GM04504 (cell line): ENCODE measurements at regions not wholly inside any gene's neighbourhood (a gene's known extent, or its start where the extent isn't known, plus 50 kb on each side); places are given as distances from the start of the nearest gene placed in this dataset.
A peak's percentile ranks its signal among the peaks of the same experiment; 100 is the strongest.
"Not testable (repeated sequence)": the region's sequence is repeated elsewhere in the genome, so short reads cannot be mapped to it uniquely, and the experiment has no call there.

Experiments
- DNase-seq: peaks from one replicate; pipeline ENCODE4 v3.0.0-alpha.2; 2012; ENCODE audit warnings: low read depth

- DNase-seq = peak; percentile 0
Observed at GRCh38 chr9:41367301-41367700, 178.2 kb upstream of the ZNG1F start.

DNA sequence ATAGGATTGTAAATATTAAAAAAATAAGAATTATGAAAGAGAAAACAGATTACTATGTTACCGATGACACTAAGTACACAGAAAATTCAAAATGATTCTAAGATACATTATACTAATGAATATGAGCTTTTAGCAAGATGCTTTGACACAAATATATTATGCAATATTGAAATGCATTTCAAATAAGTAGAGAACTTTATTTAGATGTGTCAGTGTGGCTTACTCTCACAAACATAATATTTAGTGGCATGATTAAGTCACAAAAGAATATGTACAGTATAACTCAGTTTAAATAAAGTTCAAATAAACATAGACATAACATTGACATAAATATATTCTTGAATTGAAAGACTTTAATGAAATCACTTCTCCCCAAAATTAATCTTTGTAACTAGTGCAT is 172.7 kb upstream of the ZNG1F start:
- DNase-seq = not testable (repeated sequence)

DNA sequence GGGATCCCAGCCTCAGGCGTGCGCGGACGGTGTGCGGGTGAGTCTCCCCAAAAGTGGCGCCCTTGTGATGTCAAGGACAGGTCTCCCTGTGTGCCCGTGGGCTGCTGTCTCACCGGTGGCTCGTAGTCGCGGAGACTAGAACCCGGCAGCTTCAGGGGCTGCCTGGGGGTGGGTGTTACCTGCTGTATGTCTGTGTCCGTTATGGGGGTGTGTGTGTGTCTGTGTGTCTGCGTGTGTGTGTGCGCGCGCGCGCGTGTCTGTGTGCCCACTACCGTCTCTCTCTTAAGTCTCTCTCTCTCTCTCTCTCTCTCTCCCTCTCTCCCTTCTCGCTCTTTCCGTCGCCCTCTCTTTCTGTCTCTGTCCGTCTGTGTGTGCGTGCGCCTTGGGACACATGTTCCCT is 170.0 kb upstream of the ZNG1F start:
- DNase-seq = peak; percentile 9

DNA sequence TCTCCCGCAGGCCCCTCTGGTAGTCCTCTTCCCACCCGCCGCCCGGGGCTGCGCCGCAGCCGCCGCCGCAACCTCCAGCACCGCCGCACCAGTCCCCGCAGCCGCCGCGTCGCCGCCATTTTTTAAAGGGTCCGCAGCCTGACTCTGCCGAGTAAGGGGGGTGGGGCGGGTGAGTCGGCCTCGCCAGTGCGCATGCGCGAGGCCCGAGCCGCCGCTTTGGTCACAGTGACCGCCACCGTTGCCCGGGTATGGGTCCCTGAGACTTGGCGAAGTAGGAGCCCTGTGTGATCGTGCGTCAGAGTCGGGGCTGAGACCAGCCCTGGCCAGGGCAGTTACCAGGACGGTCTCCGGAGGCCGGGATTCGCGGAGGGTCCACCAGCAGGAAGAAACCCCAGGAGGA is 169.6 kb upstream of the ZNG1F start:
- peak; percentile 38 for DNase-seq

DNA sequence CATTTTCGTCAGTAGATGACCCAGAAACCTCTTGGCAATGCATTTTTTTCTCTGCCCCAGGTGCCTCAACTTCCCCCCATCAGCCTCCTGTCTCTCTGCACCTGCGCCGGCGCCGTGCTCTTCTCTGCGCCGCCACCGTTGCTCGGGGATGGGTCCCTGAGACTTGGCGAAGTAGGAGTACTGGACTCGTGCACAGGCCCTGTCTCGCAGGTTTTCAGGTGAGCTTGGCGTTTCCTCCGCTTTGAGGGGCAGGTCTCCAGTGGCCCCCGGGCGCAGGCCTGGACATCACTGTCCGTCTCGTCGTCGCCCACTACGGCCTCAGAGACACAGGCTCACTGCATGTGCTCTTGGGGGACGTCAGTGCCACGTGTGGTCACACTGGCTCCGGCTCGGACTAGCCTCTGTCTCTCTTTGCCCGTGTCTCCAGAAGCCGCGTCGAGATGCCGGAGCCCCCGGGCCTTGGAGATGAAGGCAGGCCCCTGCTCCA is 168.8 kb upstream of the ZNG1F start:
- DNase-seq = not testable (repeated sequence)

DNA sequence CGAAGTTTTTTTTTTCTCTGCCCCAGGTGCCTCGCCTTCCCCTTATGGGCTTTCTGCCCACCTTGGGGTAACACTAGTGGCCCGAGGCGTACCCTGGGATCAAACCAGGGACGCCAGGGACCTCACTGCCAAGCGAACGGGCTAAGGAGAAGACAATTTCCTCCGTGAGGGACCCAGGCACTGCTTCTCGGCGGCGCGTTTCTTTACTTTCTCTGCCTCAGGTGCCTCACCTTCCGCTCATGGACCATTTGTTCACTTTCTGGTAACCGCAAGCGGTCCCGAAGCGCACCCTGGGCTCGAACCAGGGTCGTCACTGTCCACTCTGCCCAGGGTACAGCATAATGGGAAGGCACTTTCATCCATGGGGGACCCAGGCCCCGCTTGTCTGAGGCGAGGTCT is 168.2 kb upstream of the ZNG1F start:
- not testable (repeated sequence) for DNase-seq

GRCh38 chr9:41356588-41357349 is 167.7 kb upstream of the ZNG1F start:
- DNase-seq = peak; percentile 38

GRCh38 chr9:41355712-41356450 is 166.8 kb upstream of the ZNG1F start:
- DNase-seq = not testable (repeated sequence)

DNA sequence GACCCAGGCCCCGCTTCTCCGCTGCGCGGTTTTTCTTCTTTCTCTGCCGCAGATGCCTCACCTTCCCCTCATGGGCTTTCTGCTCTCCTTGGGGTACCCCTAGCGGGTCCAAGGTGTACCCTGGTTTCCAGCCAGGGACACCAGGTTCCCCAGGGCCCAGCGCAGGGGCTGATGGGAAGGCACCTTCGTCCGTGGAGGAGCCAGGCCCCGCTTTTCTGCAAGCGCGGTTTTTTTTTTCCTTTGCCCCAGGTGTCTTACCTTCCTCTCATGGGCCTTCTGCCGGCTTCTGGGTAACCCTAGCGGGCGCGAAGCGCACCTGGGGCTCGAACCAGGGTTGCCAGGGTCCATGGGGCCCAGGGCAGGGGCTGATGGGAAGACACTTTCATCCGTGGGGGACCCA is 165.9 kb upstream of the ZNG1F start:
- DNase-seq = not testable (repeated sequence)

DNA sequence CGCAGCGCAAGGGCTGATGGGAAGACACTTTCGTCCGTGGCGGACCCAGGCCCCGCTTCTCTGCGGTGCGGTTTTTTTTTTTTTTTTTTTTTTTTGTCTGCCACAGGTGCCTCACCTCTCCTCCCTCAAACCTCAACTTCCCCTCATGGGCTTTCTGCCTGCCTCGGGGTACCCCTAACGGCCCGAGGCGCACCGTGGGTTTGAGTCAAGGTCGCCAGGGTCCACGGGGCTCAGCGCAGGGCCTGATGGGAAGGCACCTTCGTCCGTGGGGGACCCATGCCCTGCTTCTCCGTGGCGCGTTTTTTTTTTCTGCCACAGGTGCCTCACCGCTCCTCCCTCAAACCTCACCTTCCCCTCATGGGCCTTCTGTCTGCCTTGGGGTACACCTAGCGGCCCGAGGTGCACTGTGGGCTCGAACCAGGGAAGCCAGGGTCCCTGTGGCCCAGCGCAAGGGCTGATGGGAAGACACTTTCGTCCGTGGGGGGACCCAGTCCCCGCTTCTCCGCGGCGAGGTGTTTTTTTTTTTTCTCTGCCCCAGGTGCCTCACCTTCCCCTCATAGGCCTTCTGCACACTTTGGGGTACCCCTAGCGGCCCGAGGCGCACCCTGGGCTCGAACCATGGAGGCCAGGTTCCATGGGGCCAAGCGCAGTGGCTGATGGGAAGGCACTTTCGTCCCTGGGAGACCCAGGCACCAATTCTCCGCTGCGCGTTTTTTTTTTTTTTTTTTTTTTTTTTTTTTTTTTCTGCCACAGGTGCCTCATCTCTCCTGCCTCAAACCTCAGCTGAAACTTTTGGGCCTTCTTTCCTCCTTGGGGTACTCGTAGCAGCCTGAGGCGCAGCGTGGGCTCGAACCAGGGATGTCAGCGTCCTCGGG is 165.2 kb upstream of the ZNG1F start:
- DNase-seq = not testable (repeated sequence)

DNA sequence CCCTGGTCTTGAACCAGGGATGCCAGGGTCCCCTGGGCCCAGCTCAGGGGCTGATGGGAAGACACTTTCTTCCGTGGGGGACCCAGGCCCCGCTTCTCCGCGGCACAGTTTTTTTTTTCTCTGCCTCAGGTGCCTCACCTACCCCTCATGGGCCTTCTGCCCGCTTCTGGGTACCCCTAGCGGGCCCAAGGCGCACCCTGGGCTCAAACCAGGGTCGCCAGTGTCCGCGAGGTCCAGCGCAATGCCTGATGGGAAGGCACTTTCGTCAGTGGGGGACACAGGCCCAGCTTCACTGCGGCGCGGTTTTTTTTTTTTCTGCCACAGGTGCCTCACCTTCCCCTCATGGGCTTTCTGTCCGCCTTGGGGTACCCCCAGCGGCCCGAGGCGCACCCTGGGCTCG is 163.9 kb upstream of the ZNG1F start:
- not testable (repeated sequence) for DNase-seq

DNA sequence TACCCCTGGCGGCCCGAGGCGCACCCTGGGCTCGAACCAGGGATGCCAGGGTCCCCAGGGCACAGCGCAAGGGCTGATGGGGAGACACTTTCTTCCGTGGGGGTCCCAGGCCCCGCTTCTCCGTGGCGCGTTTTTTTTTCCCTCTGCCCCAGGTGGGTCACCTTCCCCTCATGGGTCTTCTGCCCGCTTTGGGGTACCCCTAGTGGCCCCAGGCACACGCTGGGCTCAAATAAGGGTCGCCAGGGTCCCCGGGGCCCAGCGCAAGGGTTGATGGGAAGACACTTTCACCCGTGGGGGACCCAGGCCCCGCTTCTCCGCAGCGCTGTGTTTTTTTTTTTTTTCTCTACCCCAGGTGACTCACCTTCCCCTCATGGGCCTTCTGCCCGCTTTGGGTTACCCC is 163.3 kb upstream of the ZNG1F start:
- DNase-seq = not testable (repeated sequence)

GRCh38 chr9:41347893-41348292 is 158.8 kb upstream of the ZNG1F start:
- DNase-seq = not testable (repeated sequence)

DNA sequence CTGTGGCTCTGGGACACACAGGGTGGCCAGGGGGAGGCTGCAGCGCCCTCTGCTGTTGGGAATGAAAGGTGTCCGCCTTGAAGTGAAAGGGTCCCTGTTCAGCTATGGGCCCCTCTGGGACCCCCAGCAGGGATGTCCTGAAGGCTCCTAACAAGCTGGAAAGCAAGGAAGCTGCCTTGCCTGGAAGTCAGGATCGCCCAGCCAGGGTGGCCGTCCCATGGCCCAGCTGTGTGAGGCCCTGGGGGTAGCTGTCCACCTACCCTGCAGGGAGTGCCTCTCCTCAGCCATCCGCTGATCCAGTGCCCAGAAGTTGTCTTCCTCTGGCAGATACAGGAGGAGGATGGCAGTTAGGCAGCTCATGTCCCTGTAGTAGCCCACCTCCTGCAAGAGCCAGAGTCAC is 143.4 kb upstream of the ZNG1F start:
- not testable (repeated sequence) for DNase-seq

GRCh38 chr9:41321277-41321676 is 132.2 kb upstream of the ZNG1F start:
- not testable (repeated sequence) for DNase-seq

DNA sequence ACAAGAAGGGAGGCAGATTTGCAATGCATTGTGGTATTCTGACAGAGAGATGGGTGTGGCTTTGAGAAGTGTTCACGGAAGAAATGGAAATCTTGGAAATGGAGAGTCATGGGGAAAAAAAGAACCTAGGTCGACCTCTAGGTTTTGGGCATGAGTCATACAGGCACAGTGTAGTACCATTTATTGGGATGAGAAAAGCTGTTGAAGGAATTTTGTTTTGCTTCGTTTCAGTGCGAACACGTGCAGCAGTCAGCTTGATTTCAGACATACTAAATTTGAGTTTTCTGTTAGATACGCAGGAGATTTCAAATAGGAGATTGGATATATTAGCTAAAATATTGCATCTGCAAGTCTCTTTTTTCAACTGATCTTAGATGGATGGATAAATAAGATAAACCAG is 119.8 kb upstream of the ZNG1F start:
- not testable (repeated sequence) for DNase-seq

DNA sequence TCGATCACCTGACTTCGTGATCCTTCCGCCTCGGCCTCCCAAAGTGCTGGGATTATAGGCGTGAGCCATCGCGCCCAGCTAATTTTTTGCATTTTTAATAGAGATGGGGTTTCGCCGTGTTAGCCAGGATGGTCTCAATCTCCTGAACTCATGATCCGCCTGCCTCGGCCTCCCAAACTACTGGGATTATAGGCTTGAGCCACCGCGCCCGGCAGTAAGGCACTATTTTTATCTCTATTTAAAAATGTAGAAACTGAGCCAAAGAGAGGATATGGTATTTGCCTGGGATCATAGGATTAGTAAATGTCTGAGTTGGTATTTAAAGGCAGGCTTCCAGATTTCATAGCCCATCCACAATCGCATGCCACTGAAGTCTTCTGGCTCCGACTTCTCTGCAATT is 96.6 kb upstream of the ZNG1F start:
- DNase-seq = not testable (repeated sequence)

DNA sequence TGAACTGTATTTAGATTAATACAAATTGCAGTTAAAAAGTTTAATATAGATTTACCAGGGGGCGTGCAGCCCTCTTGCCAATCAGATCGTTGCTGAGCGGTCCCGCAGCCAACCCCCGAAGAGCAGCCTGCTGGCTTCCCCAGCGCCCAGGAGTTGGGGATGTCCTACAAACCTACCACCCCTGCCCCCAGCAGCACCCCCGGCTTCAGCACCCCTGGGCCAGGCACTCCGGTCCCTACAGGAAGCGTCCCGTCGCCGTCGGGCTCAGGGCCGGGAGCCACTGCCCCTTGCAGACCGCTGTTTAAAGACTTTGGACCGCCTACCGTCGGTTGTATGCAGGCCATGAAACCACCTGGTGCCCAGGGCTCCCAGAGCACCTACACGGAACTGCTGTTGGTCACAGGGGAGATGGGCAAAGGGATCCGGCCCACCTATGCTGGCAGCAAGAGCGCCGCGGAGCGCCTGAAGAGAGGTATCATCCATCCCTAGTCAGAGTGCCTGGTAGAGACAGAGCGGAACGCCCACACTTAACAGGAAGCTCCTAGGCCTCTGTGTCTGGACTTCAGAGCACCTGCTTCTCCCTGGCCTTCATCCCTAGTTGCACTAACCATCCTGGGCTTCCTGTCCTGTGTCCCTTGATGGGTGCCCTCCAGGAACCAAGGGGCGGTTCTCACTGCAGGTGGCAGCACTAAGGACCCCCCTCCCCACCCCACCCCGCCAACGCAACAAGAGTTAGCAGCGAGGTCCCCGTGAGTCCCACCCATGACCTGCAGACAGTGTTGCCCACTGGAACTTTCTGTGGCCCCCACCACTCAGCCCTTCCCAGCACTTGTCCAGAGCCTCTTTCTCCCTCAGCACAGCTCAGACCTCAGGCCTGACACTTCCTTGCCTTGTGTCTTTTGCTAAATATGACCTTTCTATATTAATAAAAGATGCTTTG is 91.5 kb upstream of the ZNG1F start:
- DNase-seq = not testable (repeated sequence)

GRCh38 chr9:41279437-41279836 is 90.3 kb upstream of the ZNG1F start:
- not testable (repeated sequence) for DNase-seq

GRCh38 chr9:41279033-41279432 is 89.9 kb upstream of the ZNG1F start:
- not testable (repeated sequence) for DNase-seq
